ENCODE measurements at regions not wholly inside any gene's neighbourhood (a gene's known extent, or its start where the extent isn't known, plus 50 kb on each side); places are given as distances from the start of the nearest gene placed in this dataset.
"Not testable (repeated sequence)": the region's sequence is repeated elsewhere in the genome, so short reads cannot be mapped to it uniquely, and the experiment has no call there.

DNA sequence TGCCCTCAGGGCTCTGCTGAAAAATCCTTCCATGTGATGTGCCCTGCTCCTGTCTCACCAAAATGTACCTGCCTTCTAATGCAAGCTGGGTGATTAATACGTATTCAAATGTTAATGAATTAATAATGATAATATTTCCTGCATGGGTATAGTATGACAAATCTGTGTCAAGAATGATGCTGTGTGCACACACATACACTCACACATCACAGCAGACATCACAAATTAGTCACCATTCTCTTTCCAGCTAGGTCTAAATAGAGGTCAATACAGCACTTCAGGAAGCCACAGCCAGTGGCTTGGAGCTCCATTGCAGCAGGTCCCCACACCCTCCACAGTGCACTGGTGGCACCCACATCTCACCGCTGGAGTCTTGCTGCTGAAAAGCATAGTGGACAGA is 681.2 kb upstream of the NRP1 start:
- TF ChIP-seq, protein P1, sequence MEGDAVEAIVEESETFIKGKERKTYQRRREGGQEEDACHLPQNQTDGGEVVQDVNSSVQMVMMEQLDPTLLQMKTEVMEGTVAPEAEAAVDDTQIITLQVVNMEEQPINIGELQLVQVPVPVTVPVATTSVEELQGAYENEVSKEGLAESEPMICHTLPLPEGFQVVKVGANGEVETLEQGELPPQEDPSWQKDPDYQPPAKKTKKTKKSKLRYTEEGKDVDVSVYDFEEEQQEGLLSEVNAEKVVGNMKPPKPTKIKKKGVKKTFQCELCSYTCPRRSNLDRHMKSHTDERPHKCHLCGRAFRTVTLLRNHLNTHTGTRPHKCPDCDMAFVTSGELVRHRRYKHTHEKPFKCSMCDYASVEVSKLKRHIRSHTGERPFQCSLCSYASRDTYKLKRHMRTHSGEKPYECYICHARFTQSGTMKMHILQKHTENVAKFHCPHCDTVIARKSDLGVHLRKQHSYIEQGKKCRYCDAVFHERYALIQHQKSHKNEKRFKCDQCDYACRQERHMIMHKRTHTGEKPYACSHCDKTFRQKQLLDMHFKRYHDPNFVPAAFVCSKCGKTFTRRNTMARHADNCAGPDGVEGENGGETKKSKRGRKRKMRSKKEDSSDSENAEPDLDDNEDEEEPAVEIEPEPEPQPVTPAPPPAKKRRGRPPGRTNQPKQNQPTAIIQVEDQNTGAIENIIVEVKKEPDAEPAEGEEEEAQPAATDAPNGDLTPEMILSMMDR (conservative IDR thresholded peaks at IDR 0.05 in 1 of 2, IDR thresholded peaks at IDR 0.05 in 1 of 2; ENCODE audit: low read depth in 1 of 2, low read length in 2 of 2): no peak
- H3K9ac ChIP-seq (ENCODE audit: insufficient read depth, low read length): no peak overlapping the region
- peaks cover 10% of the 10 kb centered on the region for H3K27me3 ChIP-seq (ENCODE audit: control insufficient read depth, insufficient read depth, low read length)
- no peaks in the 10 kb centered on the region for H3K4me1 ChIP-seq (ENCODE audit: control insufficient read depth, extremely low read depth, insufficient read depth, low read length)
- H3K4me2 ChIP-seq (ENCODE audit: extremely low read depth, insufficient read depth, low read length): no peak overlapping the region
- H3K79me2 ChIP-seq (ENCODE audit: control insufficient read depth, insufficient read depth, low read length): no peaks in the 10 kb centered on the region
- no peaks in the 10 kb centered on the region for H3K9me3 ChIP-seq (ENCODE audit: control insufficient read depth, insufficient read depth, low read depth, low read length)
- no peaks in the 10 kb centered on the region for H4K20me1 ChIP-seq (ENCODE audit: control insufficient read depth, extremely low read depth, insufficient read depth, low read length)
- no peak for DNase-seq (ENCODE audit: low read depth in 2 of 2)
- no peak overlapping the region for H3K4me3 ChIP-seq (replicated peaks in 1 of 4; ENCODE audit: control extremely low read depth in 1 of 4, insufficient read depth in 1 of 4, low read depth in 3 of 4, low read length in 4 of 4)
- no peak overlapping the region for H2AFZ ChIP-seq (ENCODE audit: low read length)
- no peak overlapping the region for H3K27ac ChIP-seq (ENCODE audit: insufficient read depth, low read length)
- no peaks in the 10 kb centered on the region for H3K36me3 ChIP-seq (ENCODE audit: control insufficient read depth, insufficient read depth, low read length)

DNA sequence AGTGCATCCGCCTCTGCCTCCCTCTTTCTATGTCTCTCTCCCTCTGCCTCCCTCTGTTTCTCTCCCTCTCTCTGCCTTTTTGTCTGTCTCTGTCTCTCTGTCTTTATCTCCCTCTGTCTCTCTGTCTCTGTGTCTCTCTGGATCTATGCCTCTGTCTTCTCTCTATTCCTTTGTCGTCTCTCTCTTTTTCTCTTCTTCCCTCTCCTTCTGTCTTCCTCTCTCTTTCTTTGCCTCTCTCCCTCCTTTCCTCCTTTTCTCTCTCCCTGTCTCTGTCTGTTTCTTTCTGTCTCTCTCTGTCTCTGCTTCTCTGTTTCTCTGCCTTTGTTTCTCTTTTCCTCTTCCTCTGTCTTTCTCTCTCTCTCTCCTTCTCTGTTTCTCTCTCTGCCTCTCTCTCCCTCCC is 678.8 kb upstream of the NRP1 start:
- DNase-seq (ENCODE audit: low read depth in 2 of 2): no peak
- Histone ChIP-seq H3K36me3 (ENCODE audit: control insufficient read depth, insufficient read depth, low read length) (no peaks in the 10 kb centered on the region), H2AFZ (ENCODE audit: low read length) (no peak overlapping the region), H3K4me3 (replicated peaks in 1 of 4; ENCODE audit: control extremely low read depth in 1 of 4, insufficient read depth in 1 of 4, low read depth in 3 of 4, low read length in 4 of 4) (no peak overlapping the region), H3K4me1 (ENCODE audit: control insufficient read depth, extremely low read depth, insufficient read depth, low read length) (no peaks in the 10 kb centered on the region), H3K27ac (ENCODE audit: insufficient read depth, low read length) (no peak overlapping the region), H4K20me1 (ENCODE audit: control insufficient read depth, extremely low read depth, insufficient read depth, low read length) (no peaks in the 10 kb centered on the region), H3K9me3 (ENCODE audit: control insufficient read depth, insufficient read depth, low read depth, low read length) (no peaks in the 10 kb centered on the region), H3K27me3 (ENCODE audit: control insufficient read depth, insufficient read depth, low read length) (peaks cover 10% of the 10 kb centered on the region), H3K4me2 (ENCODE audit: extremely low read depth, insufficient read depth, low read length) (no peak overlapping the region), H3K79me2 (ENCODE audit: control insufficient read depth, insufficient read depth, low read length) (no peaks in the 10 kb centered on the region), H3K9ac (ENCODE audit: insufficient read depth, low read length) (no peak overlapping the region)
- TF ChIP-seq, protein P1 (conservative IDR thresholded peaks at IDR 0.05 in 1 of 2, IDR thresholded peaks at IDR 0.05 in 1 of 2; ENCODE audit: low read depth in 1 of 2, low read length in 2 of 2): no peak
- no peak for TF ChIP-seq EZH2 (IDR thresholded peaks at IDR 0.05; ENCODE audit: low read length, missing control alignments)

DNA sequence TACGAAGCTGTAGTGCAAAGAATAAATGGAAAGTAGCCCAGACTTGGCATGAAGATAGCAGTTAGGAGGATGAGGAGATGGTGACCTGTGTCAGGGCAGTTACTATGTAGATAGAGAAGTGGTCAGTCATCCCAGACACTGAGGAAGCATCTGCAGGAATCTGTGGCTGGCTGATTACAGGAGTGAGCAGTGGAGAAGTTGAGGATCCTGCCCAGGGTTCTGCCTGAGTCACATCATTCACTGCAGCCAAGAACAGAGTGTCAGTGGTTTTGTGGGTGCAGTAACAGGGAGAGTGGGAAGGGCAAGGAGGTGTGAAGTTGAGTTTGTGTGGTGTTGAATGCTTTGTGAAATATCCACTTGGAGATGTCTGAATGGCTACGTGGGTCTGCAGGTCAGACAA is 676.4 kb upstream of the NRP1 start:
- Histone ChIP-seq H3K9ac (ENCODE audit: insufficient read depth, low read length) (no peak overlapping the region), H3K27me3 (ENCODE audit: control insufficient read depth, insufficient read depth, low read length) (peaks cover 10% of the 10 kb centered on the region), H4K20me1 (ENCODE audit: control insufficient read depth, extremely low read depth, insufficient read depth, low read length) (no peaks in the 10 kb centered on the region), H3K9me3 (ENCODE audit: control insufficient read depth, insufficient read depth, low read depth, low read length) (no peaks in the 10 kb centered on the region), H3K4me2 (ENCODE audit: extremely low read depth, insufficient read depth, low read length) (no peak overlapping the region), H3K4me1 (ENCODE audit: control insufficient read depth, extremely low read depth, insufficient read depth, low read length) (no peaks in the 10 kb centered on the region), H3K27ac (ENCODE audit: insufficient read depth, low read length) (no peak overlapping the region), H3K79me2 (ENCODE audit: control insufficient read depth, insufficient read depth, low read length) (no peaks in the 10 kb centered on the region), H3K36me3 (ENCODE audit: control insufficient read depth, insufficient read depth, low read length) (no peaks in the 10 kb centered on the region), H3K4me3 (replicated peaks in 1 of 4; ENCODE audit: control extremely low read depth in 1 of 4, insufficient read depth in 1 of 4, low read depth in 3 of 4, low read length in 4 of 4) (no peak overlapping the region), H2AFZ (ENCODE audit: low read length) (no peak overlapping the region)
- TF ChIP-seq, protein P1 (conservative IDR thresholded peaks at IDR 0.05 in 1 of 2, IDR thresholded peaks at IDR 0.05 in 1 of 2; ENCODE audit: low read depth in 1 of 2, low read length in 2 of 2): no peak
- no peak for TF ChIP-seq EZH2 (IDR thresholded peaks at IDR 0.05; ENCODE audit: low read length, missing control alignments)
- peak in 1 of 2 donors; percentile 77 for DNase-seq (ENCODE audit: low read depth in 2 of 2)

DNA sequence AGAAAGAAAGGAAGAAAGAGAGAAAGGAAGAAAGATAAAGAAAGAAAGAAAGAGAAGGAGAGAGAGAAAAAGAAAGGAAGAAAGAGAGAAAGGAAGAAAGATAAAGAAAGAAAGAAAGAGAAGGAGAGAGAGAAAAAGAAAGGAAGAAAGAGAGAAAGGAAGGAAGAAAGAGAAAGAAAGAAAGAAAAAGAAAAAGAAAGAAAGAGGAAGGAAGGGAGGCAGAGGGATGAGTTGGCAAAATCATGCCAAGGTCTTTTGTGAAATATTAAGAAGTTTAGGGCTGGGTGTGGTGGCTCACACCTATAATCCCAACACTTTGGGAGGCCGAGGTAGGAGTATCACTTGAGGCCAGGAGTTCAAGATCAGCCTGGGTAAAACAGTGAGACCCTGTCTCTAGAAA is 675.8 kb upstream of the NRP1 start:
- not testable (repeated sequence) for H3K4me3 ChIP-seq (replicated peaks in 1 of 4; ENCODE audit: control extremely low read depth in 1 of 4, insufficient read depth in 1 of 4, low read depth in 3 of 4, low read length in 4 of 4); H3K27me3 ChIP-seq (ENCODE audit: control insufficient read depth, insufficient read depth, low read length); H3K9ac ChIP-seq (ENCODE audit: insufficient read depth, low read length); H2AFZ ChIP-seq (ENCODE audit: low read length); H3K9me3 ChIP-seq (ENCODE audit: control insufficient read depth, insufficient read depth, low read depth, low read length); H3K36me3 ChIP-seq (ENCODE audit: control insufficient read depth, insufficient read depth, low read length); H3K79me2 ChIP-seq (ENCODE audit: control insufficient read depth, insufficient read depth, low read length); H4K20me1 ChIP-seq (ENCODE audit: control insufficient read depth, extremely low read depth, insufficient read depth, low read length); DNase-seq (ENCODE audit: low read depth in 2 of 2); H3K27ac ChIP-seq (ENCODE audit: insufficient read depth, low read length); H3K4me2 ChIP-seq (ENCODE audit: extremely low read depth, insufficient read depth, low read length); H3K4me1 ChIP-seq (ENCODE audit: control insufficient read depth, extremely low read depth, insufficient read depth, low read length)
